NCI-H69 (cell line): ENCODE measurements at regions not wholly inside any gene's neighbourhood (a gene's known extent, or its start where the extent isn't known, plus 50 kb on each side); places are given as distances from the start of the nearest gene placed in this dataset.
A peak's percentile ranks its signal among the peaks of the same experiment; 100 is the strongest.
"Not testable (repeated sequence)": the region's sequence is repeated elsewhere in the genome, so short reads cannot be mapped to it uniquely, and the experiment has no call there.

Source experiments
- DNase-seq: peaks from one replicate; lab custom pipeline; 2025; lab: John Stamatoyannopoulos, UW

DNA sequence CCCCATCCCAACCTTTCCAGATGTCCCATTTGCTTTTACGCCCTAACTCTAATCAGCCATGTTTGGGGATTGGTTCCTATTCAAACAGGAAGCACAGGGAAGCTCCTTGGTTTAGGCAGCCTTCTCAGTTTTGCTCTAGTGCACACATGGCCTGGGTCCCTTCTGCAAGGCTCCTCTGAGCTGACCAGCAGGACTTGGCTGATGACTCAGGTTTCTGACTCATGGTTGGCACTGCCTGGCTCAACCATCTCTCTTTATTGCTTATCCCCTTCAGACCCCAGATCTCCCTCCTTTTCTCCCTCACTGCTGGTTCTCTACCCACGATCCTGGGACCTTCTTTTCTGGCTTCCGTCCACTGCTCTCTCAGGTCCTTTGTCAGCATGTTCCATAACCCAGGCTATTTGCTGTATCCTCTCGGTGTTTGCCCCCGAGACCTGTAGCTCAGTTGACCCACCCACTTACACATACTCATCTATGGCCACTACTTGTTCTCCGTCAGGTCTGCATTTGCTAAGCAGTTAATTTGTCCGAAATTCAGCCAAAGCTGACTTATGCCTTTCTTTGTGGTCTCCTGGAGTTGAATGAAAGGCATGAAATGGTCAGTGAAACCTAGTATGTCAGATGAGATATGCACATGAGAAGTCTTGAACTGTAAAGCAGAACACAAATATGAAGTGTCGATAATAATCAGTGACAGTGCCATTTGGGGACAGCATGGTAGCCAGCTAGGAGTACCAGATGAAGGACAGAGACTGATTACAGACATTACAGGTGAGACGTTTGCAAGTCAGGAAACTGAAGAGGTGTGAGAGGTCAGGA lies 323.5 kb upstream of the ROPN1 start:
- no peak for DNase-seq

DNA sequence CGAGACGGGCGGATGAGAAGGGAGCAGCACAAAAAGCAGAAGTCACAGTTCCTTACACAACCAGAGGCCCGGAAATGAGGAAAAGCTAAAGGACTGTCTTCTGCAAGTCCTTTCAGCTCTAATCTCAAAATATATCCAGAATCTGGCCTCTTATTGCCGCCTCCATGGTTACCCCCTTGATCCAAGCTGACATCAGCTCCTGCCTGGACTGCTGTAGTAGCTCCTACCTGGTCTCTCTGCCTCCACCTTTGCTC lies 324.0 kb upstream of the ROPN1 start:
- DNase-seq = no peak

DNA sequence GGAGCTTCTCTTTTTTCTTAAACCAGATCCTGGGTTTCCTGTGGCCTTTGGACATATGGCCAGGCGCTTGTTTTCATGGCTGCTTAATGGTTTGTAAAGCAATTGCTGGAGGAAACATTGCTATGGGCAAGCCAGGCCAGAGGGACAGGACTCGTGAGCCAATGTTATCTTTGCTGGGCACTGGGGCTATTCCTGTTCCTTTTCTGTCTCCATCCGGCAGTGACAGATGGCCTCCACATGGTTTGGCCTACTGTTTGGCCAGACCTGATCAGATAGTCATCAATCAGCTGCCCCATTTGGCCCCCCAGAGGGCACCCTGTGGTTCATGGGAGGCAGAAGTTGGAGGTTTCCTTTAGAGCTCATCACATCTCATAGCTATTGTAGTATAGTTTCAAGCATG lies 326.1 kb upstream of the ROPN1 start:
- DNase-seq = peak; percentile 93

DNA sequence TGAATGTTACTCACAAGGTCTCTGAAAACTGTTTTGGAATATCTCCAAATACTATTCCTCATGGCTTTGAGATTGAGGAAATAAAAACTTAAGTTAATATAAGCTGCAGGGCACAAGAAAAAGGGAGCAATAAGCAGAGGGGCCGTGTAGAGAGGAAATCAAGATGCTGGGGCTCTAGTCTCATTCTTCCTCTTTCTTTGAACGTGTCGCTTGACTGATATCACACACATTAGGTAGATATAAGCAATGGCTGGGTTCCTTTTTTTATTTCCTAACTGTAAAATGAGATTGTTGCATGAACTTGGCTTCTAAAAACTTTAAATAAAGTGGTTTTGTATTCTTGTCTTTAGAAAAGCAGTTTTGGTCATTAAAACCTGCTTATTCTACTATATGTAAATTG lies 326.7 kb upstream of the ROPN1 start:
- peak; percentile 36 for DNase-seq

DNA sequence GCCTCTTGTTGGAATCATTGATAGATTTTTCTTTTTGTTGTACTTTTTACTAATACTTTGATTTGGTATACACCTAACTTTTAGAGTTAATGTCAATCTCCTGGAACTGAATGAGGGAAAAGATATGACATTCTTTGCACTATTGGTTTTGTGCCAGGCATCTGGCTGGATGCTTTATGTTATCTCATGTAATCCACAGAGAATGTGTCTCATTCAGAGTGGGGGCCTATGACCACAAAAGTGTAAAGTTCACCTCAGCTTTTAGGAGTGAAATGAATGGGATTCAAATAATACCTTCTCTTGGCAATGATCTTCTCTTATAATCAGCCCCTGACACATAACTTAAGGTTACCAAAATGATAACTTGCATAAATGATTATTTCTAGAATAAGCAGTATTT lies 329.1 kb upstream of the ROPN1 start:
- no peak for DNase-seq

DNA sequence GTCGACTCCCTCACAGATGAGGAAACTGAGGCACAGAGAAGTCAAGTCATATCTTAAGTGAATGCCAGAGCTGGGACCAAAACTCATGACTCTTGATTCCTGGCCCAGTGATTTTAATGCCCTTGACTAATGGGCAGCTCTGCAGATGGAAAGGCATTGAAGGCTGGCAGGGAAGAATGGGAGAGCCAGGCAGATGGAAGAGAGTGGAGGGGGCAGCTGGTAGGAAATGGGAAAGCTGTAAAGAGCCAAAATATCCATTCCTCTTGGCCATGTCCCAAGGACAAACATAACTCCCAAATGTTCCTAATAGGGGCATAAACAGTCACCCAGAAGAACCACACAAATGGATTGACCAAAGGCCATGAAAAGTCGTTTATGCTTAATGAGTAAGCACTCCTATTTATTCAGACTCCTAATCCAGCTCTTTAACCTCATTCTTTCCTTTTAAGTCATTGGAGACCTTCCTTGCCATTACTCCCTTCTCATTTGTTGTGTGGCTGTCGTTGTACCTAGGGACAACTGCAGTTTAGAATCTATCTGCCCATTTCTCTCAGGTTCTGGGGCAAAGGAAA lies 330.5 kb upstream of the ROPN1 start:
- DNase-seq = peak; percentile 81

DNA sequence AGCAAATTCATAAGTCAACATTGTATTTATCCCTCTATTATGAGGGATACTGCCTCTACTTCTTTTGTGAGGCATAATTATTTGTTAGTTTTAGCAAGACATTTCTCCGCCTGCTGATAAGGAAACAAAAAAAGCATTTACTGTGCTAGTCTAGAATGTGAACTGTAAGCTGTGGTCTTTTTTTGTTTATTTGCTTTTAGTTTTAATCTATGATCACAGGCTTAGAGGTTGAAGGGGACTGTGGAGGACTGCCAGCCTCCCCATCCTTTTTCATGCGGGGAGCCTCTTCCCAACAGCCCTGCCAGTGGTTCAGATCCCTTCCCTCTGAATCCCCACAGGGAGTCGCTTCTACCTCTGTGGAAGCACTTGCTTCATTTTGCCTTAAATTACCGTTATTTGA lies 331.0 kb upstream of the ROPN1 start:
- DNase-seq = peak; percentile 82

DNA sequence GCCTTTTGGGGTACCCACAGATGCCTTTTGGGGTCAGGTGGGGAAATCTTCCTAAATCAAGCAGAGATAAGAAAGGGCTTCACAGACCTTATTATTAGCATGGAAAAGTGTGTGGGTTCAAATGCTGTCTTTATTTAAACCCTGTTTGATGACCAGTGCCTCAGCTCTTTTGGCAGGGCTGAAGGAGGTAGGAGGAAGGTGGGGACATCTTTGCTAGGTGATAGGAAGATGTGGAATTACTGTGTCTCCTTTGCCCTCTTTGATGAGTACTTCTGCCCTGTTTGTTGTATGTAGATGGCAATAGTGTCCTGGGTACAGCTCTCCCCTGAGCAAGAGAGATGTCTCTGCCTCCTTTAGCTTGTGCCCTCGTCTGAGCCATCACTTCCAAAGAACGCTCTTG lies 333.3 kb upstream of the ROPN1 start:
- no peak for DNase-seq

DNA sequence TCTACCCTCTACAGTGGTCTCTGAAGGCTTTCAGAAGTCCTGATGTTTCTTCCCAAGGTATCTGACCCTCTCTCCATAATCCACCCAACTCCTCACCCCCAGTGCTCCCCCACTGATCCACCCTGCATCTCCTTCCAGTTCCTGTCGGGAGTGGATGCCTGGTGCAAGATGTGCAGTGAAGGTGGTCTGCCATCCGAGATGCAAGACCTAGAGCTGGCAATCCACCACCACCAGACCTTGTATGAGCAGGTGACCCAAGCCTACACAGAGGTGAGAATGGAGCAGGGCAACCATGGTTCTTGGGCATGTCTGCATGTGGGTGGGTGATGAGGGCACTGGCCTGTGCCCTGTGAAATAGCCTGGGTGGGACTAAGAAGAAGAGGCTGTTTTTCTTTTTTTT lies 337.8 kb upstream of the ROPN1 start:
- DNase-seq = no peak

DNA sequence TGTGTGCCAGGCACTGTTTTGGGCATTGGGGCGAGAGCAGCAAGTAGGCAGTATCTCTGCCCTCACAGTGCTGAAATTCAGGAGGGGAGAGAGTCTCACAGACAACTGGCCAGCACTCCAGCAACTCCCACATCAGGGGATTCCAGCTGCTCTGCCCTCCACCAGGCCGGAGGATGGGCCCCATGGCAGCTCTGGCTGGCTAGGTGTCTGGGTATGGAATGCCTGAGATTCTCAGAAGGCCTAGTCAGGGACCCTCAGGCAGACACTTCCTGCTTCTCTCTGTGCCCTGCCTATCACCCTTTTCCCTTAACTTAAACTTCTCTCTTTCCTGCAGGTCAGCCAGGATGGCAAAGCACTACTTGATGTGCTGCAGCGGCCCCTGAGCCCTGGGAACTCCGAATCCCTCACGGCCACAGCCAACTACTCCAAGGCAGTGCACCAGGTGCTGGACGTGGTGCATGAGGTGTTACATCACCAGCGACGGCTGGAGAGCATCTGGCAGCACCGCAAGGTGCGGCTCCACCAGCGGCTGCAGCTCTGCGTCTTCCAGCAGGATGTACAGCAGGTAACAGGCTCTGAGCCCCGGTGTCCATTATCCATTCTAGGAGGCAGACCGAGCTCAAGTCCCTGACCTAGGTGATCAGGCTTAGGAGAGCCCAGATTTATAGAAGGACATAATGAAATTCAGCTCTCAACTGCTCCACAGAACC lies 342.2 kb upstream of the ROPN1 start:
- DNase-seq = peak; percentile 2

DNA sequence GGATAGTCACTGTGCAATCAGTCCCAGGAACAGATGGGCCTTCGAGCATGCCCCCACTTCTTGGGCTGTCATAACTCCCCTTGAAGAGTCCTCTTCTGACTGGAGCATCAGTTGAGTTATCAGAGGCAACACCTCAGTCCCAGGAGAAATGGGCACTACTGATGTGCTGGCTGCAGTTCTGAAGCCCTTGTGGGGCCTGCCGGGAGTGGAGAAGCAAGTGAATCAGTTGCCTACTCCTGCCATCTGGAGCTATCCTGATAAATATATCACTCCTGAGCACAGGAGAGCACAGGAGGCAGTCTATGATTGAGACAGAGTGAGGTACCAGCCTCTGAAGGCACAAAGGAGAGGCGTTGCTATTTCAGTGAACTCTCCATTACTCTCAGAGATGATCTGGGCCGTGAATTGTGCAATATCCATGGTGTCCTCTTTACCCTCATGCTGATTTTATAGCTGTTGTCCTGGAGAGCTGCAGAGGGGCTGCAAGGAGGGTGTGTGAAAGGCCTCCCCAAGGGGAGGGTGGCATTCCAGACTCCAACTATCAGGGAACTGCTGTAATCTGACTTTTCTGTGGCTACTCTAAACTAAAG lies 344.2 kb upstream of the ROPN1 start:
- no peak for DNase-seq

DNA sequence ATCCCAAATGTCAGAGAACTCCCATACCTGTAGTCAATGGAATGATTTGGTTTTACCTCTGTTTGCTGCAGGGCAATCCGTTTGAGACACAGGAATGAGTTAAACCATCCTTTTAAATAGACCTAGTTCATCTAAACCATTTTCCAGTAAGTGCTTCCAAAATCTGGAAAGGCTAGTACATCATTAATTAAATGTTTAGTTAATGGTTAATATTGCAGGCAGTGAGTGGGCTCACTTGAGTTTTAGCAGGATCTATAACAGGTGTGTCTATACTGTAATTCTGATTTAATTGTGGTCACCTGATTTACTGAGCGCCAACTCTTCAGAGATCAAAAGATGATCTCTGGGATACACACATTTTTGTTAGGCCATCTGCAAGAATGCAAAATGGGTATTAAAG lies 353.9 kb upstream of the ROPN1 start:
- DNase-seq = no peak

DNA sequence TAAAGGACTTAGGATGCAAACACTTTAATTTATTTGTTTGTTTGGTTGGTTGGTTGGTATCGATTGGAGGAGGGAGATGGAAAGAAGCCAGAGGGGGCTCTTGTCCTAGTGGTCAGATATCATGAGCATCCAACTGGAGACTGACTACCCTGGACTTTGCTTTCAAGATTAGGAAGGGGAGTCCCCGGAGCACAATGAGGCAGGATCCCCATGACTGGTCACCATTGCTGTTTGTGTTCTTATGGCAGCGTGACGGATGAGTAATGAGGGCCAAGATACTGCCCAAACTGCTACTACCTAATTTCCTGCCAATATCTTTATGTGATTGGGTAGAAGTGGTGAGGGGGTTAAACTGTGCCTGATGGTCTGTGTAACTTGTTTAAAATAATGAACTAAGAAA lies 354.6 kb upstream of the ROPN1 start:
- no peak for DNase-seq

DNA sequence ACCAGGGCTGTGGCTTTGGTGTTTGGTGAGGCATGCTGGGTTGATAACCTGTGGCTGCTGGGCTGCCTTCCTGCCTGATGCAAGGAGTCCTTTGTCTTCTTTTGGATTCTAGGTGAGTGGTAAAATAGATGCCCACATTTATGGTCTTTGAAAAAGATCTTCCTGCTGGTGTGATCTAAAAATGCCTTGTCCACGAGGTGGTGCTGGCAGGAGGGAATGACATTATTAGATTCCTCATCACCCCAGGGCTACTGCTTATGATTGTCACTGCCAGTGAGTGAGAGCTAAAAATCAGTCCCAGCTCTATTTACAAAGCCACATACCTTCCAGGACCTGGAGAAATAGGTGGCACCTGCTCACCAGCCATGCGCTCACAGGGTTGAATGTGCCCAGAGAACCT lies 355.5 kb upstream of the ROPN1 start:
- DNase-seq = peak; percentile 42

DNA sequence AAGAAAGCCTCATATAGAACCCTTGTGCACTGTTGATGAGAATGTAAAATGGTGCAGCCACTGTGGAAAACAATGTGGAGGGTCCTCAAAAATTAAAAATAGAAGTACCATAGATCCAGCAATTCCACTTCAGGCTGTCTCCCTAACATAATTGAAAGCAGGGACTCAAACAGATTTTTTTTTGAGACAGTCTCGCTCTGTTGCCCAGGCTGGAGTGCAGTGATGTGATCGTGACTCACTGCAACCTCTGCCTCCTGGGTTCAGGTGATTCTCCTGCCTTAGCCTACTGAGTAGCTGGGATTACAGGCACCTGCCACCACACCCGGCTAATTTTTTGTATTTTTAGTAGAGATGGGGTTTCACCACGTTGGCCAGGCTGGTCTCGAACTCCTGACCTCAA lies 356.6 kb upstream of the ROPN1 start:
- not testable (repeated sequence) for DNase-seq

DNA sequence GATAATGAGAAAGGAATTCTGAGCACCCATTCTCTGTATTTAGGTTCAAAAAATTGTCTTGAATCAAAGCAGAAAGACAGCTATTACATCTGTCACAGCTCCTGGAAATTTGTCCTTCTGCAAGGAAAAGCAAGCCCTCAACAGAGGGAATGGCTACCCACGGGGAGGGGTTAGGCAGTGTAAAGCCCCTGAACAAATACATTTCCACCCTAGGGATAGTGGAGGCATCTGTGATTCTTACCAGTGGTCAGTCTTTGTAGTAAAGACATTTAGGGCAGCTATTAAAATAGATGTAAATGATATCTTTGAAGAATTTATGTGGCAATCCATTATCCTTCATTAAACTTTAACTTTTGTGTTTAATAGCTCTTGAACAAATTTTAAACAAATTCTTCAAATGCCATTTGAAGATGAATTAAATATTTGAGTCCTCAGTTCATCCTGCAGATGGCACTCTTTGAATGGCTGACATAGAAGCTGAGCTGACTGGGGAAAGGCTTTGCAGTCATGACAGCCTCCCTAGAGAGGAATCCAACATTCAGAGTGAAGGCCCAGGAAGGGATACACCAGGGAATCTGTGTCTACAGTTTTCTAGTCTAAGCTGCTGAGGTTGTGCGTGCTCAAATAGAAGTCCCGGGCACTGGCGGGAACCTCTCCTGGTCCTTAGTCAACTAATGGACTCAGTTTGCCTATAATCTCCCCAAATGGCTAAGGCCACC lies 359.7 kb upstream of the ROPN1 start:
- DNase-seq = peak; percentile 78

DNA sequence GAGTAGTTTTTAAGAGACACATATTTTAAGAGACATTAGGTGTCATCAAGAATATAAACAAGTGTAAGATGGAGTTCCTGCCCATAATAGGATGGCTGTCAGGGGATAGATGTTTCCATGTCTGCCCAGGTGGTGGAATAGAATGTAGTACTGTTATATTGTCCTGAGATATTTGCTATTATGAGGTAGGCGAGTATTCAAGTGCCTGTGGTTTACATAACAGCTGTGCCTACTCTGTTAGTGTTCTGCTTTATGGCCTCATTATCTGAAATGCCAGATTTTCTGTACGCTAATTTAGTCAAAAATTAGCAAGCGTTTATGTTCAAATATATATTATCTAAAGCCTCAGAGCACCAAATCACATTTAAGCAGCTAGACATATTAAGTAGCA lies 360.2 kb upstream of the ROPN1 start:
- peak; percentile 12 for DNase-seq

DNA sequence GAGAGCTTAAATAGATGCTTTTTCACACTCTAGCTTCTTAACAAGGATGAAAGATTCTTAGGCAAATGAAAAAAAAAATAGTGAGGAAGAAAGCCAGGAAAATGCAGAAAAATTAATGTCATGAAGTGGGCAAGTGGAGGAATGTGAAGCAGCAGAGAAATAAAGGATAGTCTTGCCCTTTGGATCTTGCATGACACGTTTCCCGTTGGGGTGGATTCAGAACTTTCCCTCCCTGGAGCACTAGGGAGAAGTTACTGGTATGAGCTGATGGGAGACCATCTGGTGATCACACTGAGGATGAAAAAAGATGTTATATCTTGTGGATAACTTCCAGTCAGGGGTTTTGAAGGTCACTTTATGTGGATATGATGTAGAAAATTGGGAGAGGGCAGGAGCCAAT lies 361.8 kb upstream of the ROPN1 start:
- no peak for DNase-seq

DNA sequence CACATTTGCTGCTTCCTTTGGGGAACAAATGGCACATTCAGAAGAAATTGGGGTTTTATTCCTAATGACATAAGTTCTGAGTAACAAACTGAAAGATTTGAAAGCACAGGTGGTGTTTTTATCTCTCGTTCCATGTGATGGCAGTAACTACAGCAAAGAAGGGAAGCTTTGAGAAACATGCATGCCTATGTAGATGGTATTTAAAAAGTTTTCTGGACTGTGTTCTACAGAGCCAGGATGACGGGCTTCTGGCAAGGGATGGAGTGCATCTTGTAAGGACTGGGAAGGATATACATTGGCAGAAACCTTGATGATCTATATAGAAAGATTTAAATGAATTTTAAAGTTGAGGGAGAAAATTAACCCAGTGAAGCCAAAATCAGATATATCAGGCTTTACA lies 362.2 kb upstream of the ROPN1 start:
- DNase-seq = no peak

DNA sequence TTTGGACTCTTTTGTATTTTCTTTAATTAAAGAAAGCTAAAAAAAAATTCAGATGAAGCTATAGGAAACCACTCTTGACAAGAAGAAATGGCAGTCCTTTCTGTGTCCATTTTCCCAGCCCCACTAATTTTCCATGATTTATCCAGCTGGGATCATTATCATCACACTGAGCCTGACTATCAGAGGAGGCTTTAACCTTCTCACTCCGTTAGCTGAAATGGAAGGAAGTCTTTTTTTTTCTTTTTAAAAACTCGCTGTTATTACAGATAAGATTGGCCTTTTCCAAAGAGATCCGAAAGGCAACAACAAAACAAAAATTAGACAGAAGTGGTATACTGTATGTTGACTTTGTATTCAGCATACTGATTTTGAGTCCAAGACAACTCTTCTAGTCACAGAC lies 366.2 kb upstream of the ROPN1 start:
- no peak for DNase-seq

DNA sequence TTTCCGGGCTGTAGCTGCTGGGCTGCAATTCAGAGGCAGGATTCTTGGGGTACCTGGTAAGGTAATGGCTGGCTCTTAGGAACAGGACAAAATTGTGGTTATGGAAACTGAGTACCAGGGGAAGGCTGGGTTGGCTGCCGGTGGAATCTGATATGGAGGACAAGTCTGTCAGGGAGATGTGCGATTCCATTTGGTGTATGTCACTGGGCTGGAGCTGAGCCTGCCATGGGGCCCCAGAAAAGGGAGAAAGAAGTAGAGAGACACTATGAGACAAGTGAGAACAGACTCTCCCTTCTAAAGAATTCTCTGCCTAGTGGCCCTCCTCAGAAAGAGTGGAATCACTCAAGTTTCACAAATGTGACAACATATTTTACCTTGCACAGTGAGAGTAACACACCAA lies 368.2 kb upstream of the ROPN1 start:
- DNase-seq = no peak

DNA sequence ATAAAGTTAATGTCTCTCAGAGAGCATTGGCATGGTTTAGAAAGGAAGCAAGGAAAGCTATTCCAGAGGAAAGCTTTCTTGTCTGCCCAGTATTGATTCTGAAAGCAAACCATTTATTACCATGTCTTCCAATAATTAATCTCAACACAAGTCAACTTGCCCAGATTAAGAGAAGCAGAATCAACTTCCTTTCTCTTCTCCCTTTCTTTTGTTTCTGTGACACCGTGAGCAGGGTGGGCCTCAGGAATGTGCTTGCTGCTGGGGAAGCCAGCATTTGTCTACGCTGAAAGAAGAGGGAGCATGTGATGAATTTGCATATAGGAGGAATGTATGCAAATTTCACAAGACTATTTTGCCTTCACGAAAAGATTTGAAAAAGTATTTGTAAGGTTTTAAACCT lies 368.6 kb upstream of the ROPN1 start:
- peak; percentile 20 for DNase-seq

DNA sequence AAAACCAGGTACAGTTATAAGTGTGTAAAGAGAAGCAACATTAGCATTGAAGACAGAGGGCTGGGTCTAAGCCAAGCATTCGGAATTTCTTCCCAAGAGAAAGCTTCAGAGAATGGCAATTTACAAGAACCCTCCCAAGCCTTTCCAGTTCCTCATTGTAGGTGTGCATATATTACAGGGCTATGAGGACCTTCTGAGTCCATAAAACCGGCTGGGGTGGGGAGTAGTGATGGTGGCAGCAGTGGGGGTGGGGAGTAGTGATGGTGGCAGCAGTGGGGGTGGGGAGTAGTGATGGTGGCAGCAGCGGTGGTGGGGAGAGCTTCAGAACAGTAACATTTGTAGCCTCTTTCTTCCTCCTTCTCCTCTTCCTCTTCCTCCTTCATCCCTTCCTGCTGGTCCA lies 368.7 kb upstream of the UMPS start:
- DNase-seq = peak; percentile 33
